HUDEP-2 (cell line): ENCODE measurements at regions not wholly inside any gene's neighbourhood (a gene's known extent, or its start where the extent isn't known, plus 50 kb on each side); places are given as distances from the start of the nearest gene placed in this dataset.

Experiments
- DNase-seq, 76 experiments: peaks; one replicate each; lab custom pipeline; 2025; ENCODE audit not compliant: unreplicated experiment in 76 of 76; lab: John Stamatoyannopoulos, UW

DNA sequence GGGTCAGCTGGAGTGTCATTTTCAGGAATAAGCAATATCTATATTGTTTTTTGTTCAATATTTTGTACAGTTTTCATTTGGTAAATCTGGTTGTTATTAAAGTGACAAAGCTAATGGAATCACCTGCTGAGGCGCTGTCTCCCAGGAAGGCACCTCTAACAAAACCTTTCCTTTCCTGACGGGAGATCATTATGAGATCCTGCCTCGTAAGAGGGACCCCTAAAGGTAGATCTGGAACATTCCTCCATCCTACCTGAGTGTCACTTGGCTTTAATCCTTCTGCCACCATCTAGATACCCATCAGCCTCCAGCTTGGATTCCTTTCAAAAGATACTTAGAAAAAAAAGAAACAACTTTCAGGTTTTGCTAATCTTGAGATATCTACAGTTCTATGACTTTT lies 157.7 kb downstream of the FAT3 start:
- no peak for DNase-seq

DNA sequence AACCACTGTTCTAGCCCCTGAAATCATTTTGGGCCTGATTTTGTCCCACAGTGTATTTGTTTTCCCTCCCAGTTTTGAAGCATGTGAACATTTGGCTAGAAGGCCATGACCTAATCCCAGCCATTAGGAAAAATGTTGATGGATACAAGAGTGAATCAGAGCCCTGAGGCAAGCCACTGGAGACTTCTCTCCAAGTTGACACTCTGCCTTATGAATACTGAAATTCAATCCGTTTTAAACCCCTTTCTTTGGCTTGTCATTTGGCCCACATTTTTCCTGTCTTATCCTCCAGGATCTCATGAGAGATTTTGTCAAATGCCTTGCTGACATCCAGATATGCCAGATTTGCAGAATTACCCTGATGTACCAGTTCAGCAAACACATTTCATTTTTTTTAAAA lies 158.8 kb downstream of the FAT3 start:
- no peak for DNase-seq

DNA sequence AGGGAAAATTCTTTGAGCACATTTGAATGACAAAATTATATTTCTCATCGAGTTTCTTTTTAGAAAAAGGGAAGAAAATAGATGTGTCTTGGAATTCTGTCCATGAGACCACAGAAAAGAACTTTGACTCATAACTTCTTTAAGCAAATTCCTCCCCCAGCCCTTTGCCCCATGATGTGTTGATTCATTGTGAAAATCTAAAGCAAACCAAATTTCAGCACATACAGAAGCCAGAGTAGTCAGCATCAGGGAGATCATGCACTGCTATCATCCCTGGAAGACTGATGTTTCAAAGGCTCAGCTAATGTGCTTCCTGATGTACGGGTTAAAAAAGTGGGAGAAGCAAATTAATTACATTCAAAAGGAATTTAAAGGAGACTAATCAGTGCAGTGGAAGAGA lies 159.7 kb downstream of the FAT3 start:
- DNase-seq, result no peak

DNA sequence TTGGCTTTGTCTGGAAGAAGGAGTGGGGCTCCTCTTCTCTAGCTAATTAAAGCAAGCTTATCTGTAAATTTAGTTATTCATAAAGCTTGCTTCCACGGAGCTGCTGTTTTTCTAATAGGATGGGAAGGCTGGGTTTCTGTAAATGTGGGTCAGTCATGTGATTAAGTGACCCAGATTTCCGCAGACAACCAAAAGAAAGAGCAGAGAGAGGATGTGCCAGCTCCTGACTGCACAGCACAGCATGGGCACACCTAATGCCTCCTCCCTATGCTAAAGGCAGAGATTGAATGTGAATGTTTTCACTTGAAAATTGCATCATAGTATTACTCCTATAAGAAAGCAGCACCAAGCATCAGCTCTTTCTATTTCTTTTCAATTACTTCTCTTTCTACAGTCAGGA lies 160.2 kb downstream of the FAT3 start:
- no peak for DNase-seq

DNA sequence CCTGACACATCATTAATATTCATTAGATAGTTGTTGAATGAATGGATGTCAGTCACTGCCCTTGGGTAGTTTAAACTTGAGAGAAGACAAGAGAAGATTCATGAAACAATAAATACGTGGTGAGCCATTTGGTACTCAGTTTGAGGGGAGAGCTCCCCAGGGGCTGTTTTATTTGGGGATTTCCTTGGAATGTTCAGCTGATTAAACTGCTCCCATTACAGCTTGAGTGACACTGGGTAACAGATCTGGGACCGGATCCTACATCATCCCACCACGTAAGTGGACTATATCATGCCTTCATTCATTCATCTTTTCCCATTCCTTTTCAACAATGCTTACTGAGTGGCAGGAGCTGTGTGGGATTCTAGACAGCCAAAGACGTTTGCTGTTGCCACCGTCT lies 162.0 kb downstream of the FAT3 start:
- DNase-seq, result no peak

DNA sequence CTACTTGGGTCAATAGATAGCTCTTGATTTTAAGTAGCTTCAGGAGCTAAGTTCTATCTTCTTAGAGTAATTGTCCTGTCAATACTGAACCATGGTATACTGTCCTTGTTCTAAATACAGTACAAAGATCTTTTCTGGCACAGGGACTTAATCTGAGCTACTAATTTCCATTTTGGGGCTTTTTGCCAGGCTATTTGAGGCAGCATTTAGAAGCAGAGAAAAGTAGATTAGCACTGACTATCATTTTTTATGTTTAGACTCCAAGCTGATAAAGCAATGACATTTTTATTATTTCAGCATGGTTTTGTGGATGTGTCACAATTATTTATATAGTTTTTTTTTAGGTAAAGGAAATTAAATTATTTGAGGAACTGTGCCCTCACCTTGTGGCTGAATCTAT lies 163.2 kb downstream of the FAT3 start:
- DNase-seq, result no peak

DNA sequence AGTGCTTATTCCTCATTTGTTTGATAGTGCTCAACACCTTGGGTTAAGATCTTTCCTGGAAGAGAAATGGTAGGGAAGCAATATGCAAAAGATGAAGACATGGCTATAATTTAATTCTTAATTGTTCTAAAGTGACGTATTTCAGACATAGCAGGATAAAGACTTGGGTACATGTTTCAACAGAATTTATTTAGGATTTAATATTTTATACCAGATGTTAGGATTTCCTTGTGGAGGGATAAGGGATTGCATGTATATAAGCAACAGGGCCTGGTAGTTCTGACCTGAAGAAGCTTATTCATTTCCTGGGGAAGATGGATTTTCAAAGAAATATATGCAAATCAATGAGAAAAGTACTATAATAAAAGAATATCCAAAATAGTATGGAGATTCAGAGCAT lies 163.8 kb downstream of the FAT3 start:
- no peak for DNase-seq

DNA sequence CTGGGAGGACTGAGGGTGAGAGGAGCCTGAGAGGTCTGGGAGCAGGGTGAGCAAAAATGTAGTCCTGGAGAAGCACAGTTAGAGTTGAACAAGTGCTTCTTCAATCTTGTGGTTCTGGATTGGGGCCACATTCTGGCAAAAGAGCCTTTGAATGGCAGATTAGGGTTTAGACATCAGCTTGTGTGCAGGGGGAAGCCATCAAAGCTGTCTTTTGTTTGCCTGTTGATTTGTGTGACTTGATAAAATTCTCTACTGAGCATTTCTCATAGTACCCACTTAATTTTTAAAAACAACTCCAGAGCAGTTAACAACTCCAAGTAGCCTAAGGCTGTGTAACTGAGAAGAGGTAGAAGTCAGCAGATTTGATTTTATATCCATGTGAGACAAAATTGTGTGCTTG lies 166.2 kb downstream of the FAT3 start:
- DNase-seq, result no peak

DNA sequence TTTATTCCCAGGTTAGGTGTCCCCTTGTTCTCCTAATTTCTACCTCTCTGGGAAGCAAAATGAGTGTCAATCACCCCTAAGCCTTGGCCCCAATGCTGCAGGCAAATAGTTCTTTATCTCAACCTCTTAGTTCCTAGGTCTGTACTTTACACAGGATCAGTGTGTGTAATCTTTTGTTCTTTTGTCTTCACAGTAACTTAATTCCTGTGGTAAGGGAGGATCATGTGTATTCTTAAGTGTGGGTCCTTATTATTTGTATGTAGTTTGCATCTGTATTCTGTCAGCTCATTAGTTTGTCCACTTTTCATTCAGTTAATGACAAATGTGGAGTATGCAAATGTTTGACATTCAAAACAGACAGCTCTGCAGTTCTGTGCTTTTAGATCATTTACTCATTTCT lies 166.7 kb downstream of the FAT3 start:
- DNase-seq, result no peak

DNA sequence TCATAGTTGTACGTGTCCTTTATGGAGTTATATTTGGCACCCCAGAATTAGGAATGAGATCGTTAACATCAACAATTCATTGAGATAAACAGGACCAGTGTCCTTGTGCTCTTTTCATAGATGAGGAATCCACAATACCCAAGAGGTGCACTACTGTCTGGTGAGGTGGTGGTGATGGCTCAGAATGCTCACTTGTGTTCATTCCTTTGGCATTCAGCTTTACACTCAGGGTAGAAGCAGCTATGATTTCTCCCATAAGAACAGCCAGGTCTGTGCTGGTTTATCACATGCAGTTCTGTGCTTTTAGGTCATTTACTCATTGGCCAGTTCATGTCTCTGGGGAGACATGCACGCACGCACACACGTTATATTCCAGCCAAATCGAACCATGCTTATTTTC lies 167.2 kb downstream of the FAT3 start:
- DNase-seq, result no peak

DNA sequence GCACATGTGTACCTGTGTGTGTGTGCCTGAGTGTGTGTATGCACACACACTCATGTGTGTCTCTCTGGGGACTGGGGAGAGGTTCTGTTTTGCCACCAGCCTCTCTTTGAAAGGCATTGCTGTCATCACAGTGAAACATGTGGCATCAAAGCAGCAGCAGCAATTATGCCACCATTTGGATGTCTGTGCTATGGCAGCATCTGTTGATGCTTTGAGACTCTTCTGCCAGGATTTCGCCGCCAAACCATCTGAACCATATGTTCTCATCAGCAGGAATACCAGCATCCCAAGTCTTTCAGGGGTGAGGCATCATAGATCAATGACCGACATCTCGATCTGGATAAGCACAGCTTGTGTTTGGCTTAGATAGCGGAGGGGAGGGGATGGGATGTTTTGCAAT lies 168.6 kb downstream of the FAT3 start:
- no peak for DNase-seq

DNA sequence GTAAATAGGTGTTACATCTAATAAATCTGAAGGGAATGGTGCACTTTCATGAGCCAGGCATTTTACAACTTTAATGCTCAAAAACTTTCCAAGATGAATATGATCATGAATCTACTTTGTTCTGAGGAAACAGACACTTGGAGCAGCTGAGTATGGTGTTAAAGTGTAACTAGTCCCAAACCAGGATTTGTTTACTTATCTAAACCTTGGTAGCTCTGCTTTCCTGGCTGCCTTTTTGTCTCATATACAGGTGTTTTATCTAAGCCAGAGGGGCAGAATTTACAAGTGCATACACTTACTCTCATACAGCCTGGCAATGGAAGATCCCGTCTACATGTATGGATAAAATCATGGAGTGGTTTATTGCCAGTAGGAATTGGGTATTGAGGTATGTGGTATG lies 171.5 kb downstream of the FAT3 start:
- no peak for DNase-seq

DNA sequence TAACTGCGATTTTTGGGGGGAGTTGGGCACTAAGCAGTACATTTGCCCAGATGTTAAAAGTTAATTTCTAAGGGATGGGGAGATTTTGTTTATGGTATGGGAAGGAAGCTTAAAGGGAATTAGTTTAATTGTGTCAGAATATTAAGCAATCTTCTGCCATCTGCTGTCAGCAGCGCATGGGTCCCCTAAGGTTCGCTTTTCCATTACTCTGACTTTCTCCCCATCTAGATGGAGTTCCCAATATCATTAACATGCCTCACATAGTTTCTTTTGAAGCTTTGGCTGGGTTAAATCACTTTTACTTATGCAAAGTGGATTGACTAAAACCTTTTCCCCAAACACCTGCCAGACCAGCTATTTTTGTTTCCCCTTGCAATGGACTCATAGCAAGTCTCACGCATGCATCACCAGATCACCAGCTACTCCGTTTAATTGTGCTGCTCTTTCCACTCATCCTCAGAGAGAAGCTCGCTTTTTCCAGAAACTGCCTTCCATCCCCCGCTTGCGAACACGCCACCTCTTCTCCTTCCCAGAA lies 172.7 kb downstream of the FAT3 start:
- DNase-seq, result no peak

DNA sequence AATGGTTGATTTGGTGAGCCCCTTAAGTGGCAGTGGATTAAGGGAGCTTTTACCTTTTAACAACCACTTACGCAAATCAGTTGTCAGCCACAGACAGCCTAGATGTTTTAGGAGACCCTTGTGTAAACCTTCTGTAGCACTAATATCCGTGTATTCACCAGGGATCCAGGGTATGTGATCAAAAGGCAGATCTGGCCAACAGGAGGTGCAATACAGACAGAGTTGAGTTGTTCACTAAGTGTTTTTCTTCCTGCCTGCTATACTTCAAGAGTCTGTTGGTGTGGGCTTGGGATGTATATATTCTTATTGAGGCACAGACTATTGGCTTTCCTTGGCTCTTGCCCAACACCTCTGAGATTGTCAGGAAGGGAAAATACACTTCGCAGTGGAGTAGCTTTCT lies 175.1 kb downstream of the FAT3 start:
- DNase-seq, result no peak

DNA sequence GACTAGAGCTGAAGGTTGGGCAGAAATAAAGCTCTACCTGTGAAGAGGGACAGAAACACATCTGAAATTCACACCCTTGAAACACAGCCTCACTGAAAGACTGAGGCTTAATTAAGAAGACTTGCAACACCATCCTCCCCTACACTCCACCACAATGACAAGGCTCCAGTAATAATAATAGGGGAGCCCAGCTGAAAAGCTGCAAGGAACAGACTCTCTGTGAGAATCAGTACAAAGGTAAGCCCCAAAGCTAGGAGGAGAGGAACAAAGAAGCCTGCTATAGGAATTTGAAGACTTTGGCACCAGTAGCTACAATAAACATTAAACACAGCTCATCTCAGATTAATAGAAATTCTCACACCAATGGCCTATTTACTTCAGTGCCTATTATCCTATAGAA lies 176.9 kb downstream of the FAT3 start:
- DNase-seq, result no peak

DNA sequence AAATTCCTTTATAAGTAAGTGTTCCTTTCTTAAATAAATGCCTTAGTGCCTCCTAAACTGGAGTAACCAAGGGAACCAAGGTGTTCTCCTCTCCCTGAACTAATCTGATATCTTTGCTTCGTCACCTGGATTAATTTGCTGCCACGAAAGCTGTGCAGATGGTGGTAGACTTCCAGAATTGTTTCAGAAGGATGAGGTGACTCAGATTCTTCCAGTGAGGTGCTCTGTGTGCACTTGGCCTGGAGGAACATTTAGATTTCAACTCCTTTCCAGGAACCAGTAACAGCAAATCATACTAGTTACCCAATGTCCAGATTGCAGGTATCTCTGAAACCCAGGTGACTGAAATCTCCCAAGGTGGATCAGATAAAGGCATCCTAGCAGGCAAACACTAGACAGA lies 181.9 kb downstream of the FAT3 start:
- DNase-seq, result no peak

DNA sequence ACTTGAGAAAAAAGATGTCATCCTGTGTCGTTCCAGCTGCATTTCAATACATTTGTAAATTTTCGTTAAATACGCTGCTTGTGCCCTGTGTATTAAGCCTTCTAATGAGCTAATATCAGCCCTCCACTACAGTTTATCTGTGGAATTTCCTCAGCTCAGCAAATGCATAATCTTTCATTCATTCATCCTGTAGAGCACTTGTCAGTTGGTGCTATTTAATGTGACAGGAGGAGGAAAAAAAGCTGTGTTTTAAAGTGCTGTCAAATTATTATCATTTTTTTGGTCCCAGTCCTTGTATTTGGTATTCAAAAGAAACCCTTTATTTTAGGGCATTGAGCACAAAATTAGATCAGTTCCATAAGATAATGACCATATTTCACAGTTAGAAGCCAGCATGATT lies 184.7 kb downstream of the FAT3 start:
- DNase-seq, result no peak

DNA sequence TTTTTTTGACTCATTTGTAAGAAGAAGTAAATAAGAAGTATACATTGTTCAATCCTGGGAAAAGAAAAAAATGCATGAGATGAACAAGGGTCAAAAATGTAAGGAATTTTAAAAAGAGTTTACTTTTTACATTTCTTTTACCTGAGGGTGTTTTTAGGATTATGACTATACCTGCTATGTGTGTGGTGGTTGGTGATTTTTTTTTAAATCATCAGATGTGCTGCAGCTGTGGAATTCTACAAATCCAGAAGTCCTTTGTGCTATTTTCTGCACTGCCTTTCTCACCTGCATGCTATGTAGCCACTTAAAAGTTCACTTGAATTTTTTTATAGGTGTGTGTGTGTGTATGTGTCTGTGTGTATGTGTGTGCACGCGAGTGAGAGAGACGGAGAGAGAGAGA lies 185.3 kb downstream of the FAT3 start:
- DNase-seq, result no peak

DNA sequence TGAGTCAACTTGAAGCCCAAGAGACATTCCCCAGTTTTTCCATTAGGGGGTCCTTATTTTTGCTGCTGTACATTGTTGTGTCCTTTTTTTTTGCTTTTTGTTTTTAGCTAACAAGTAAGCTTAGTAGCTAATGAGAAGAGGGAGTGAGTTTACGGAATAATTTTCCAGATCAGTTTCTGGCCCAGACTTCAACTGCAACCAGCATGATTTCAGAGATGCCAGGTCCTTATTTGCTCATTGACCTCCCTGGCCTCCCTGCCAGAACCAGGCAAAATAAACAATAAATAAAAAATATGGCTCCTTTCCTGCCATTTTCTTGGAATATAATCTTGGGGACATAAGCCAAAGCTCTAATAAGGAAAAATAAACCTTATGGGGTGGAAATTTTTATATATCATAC lies 185.9 kb downstream of the FAT3 start:
- DNase-seq, result no peak

DNA sequence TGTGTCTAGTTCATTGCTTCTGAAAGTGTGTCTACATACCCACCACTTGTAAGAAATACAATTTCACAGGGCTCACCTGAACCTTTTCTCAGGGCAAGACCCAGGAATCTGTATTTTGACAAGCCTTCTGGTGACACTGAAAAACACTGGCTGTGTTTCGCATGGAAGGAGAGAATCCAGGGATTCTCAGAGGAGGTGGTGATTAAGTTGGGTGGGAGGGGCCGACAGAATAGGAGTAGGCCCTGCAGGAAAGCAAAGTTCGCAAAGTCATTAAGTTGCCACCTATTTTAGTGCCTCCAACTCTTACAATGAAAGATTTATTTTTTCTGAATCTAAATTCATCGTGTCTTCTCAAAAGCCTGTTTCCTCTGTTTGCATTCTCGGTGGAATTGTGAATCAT lies 186.8 kb downstream of the FAT3 start:
- DNase-seq, result no peak

DNA sequence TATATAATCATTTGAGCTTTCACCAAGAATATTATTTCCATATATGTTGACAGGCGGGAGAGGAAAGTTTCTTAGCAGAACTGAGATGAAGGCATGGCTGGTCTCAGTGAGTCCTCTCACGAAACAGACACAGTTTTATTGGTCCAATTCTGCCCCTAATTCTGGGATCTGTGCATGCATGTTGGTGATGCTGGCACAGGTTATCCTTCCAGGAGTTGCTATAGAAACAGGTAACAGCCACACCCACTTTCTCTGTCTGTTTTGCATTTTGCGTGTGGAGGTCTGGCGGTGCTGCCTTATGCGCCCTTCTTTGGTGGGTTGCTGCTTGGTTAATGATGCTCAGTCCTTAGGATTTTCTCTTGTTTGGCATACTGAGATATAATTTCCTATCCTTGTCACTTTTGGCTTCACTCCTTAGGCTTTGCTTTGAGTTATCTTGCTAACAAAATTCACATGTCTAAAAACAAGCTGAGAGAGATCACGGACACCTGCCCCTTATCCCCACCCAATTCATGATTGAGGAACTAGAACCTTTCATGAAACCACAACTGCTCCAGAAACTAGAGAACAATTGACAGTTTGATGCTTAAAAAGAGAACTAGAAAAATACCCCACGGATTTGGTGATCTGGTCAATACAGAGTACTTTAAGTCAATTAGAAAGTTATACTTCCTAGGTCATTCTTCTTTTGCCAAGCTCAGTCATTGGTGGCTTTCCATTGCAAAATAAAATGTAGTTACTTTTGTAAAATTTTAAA lies 189.3 kb downstream of the FAT3 start:
- no peak for DNase-seq

DNA sequence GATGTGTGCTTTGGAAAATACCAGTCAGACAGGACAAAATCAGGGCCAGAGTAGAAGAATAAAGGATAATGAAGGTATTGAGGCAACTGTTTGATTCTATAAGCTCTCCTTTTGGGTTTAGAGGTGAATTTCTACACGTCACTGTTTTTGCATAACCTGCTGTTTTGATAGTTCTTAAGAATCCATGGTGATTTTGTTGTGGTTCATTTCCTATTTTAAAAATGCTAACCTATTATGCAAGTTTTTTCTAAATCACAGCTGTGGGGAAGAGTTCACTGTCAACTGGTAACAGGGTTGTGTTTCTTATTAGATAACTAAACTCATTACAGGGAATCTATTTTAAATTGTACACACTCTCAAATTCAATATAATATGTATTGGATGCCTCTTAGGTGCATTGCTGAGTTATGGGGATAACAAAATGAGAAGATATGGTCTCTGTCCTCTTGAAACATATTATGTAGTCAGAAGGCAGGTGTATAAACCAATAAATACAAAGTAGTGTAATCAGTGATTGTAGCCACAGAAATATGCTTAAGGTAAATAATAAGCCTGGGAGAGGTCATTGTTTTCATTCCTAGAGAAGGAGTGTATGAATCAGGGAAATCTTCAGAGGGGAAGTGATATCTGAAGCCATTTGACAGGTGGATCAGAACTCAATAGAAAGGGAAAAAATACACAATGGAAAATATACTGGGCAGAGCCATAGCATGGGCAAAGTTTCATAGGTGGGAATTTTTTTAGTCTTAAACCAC lies 192.5 kb downstream of the FAT3 start:
- no peak for DNase-seq
